HepG2 (cell line): ENCODE measurements at regions not wholly inside any gene's neighbourhood (a gene's known extent, or its start where the extent isn't known, plus 50 kb on each side); places are given as distances from the start of the nearest gene placed in this dataset.

ENCODE experiments used
- ATAC-seq: fragments of 200-7000 bp; cut with Tn5 transposase; 3 replicates; pipeline ENCODE4 v1.9.1; 2020; ENCODE audit warnings: mild to moderate bottlenecking, moderate library complexity
- BruUV-seq: library from RNA; stranded (reverse); fragments of 400-500 nt; replicated peaks from 2 replicates; lab custom pipeline; 2021; lab: Mats Ljungman, UMichigan
- CTCF ChIA-PET: fragments of 300-600 bp; formaldehyde crosslinking; extraction: SDS; loops from one replicate; lab custom pipeline; 2021; ENCODE audit warnings: low total read pairs, inconsistent platforms, low intra/inter-chr PET ratio; lab: Yijun Ruan, JAX
- POLR2A ChIA-PET: fragments of 350-600 bp; sonication (Branson Sonifier 250); formaldehyde crosslinking; loops from one replicate; lab custom pipeline; 2020; ENCODE audit warnings: antibody characterized with exemption, inconsistent platforms; lab: Yijun Ruan, JAX
- DNase-seq: peaks from one replicate; pipeline ENCODE4 v3.0.0-alpha.2; 2015; ENCODE audit warnings: low spot score
- FAIRE-seq: peaks from 3 replicates; lab custom pipeline; 2011; peaks lifted over from hg19 to GRCh38; lab: Jason Lieb, UNC
- H2AFZ ChIP-seq: one replicate; pipeline ENCODE4 v1.6.1; 2011; ENCODE audit warnings: low read length, inconsistent platforms
- H3K27ac ChIP-seq: fragments of 300-600 bp; 3 replicates; pipeline ENCODE4 v1.8.0; 2011; ENCODE audit warnings: mixed run types, mild to moderate bottlenecking, mixed read lengths, low read length, inconsistent platforms; ENCODE audit not compliant: insufficient read depth; ENCODE audit errors: extremely low read length
- H3K27me3 ChIP-seq, 2 experiments: fragments of 200-600 bp in 1 of 2; 2 replicates in 1 of 2; 3 replicates in 1 of 2; pipeline versions ENCODE4 v1.6.0 to v1.8.0; 2011; ENCODE audit warnings: low read length in 2 of 2, mild to moderate bottlenecking in 2 of 2, moderate library complexity in 2 of 2, inconsistent platforms in 1 of 2; ENCODE audit not compliant: insufficient read depth in 2 of 2, control insufficient read depth in 1 of 2
- H3K36me3 ChIP-seq, 2 experiments: fragments of 200-600 bp in 1 of 2; replicated peaks in 1 of 2; 2 replicates in 1 of 2; 3 replicates in 1 of 2; pipeline versions ENCODE4 v1.5.1 to v1.8.0; 2011; ENCODE audit warnings: low read length in 2 of 2, inconsistent platforms in 1 of 2; ENCODE audit not compliant: insufficient read depth in 2 of 2, control insufficient read depth in 1 of 2
- H3K4me1 ChIP-seq: 2 replicates; pipeline ENCODE4 v1.5.1; 2012; ENCODE audit warnings: low read length, inconsistent platforms; ENCODE audit not compliant: insufficient read depth
- H3K4me2 ChIP-seq: 2 replicates; pipeline ENCODE4 v1.6.0; 2011; ENCODE audit warnings: low read depth, low read length, inconsistent platforms
- H3K4me3 ChIP-seq, 3 experiments: fragments of 200-600 bp in 1 of 3; sonication (generic), shearing (Covaris generic) in 1 of 3; replicated peaks in 1 of 3; 2 replicates each; pipeline ENCODE4 v1.5.1; 2011 to 2016; ENCODE audit warnings: low read length in 3 of 3, inconsistent platforms in 2 of 3, low read depth in 2 of 3, mild to moderate bottlenecking in 2 of 3, control low read depth in 1 of 3, mixed read lengths in 1 of 3; ENCODE audit not compliant: insufficient read depth in 1 of 3
- H3K79me2 ChIP-seq: one replicate; pipeline ENCODE4 v1.6.1; 2011; ENCODE audit warnings: low read length, inconsistent platforms; ENCODE audit not compliant: insufficient read depth
- H3K9ac ChIP-seq: 2 replicates; pipeline ENCODE4 v1.6.0; 2011; ENCODE audit warnings: mild to moderate bottlenecking, low read depth, low read length, inconsistent platforms; ENCODE audit not compliant: insufficient read depth
- H3K9me3 ChIP-seq: 2 replicates; pipeline ENCODE4 v1.5.1; 2012; ENCODE audit warnings: mild to moderate bottlenecking, low read length
- H4K20me1 ChIP-seq: 2 replicates; pipeline ENCODE4 v1.6.0; 2011; ENCODE audit warnings: inconsistent platforms, mild to moderate bottlenecking, low read length, moderate library complexity; ENCODE audit not compliant: insufficient read depth
- AHR ChIP-seq: IDR thresholded peaks from 2 replicates; pipeline ENCODE4 v1.6.1; 2018; ENCODE audit warnings: missing genetic modification reagents, missing compliant biosample characterization
- CEBPB ChIP-seq: IDR thresholded peaks from 2 replicates; pipeline ENCODE4 v1.6.1; 2011; ENCODE audit warnings: low read depth, low read length, improper control_type of control experiment, borderline replicate concordance
- MED13 ChIP-seq: sonication (generic); formaldehyde crosslinking; IDR thresholded peaks from 2 replicates; pipeline ENCODE4 v1.5.0; 2020; ENCODE audit warnings: missing genetic modification reagents
- THAP11 ChIP-seq: IDR thresholded peaks from 2 replicates; pipeline ENCODE4 v1.6.1; 2016; ENCODE audit warnings: missing biosample characterization, missing genetic modification reagents
- ZNF326 ChIP-seq: sonication (generic); formaldehyde crosslinking; IDR thresholded peaks from 2 replicates; pipeline ENCODE4 v1.4.0; 2020; ENCODE audit warnings: missing genetic modification reagents, borderline replicate concordance
- ZNF563 ChIP-seq: sonication (generic); formaldehyde crosslinking; IDR thresholded peaks from 2 replicates; pipeline ENCODE4 v1.8.0; 2022; ENCODE audit warnings: mild to moderate bottlenecking, moderate library complexity, missing genetic modification reagents
- ZNF740 ChIP-seq: sonication (generic); formaldehyde crosslinking; IDR thresholded peaks from 2 replicates; pipeline ENCODE4 v1.4.0; 2020; ENCODE audit warnings: missing genetic modification reagents
- ZNF891 ChIP-seq: sonication (generic); formaldehyde crosslinking; IDR thresholded peaks from 2 replicates; pipeline ENCODE4 v1.5.0; 2020; ENCODE audit warnings: mild to moderate bottlenecking, missing genetic modification reagents
- WGBS: methylation state at CpG from one replicate; pipeline ENCODE4 v1.1.6; 2017; ENCODE audit warnings: low lambda C conversion rate; 5-methylcytosine and 5-hydroxymethylcytosine counted together
- in situ Hi-C: cut with HindIII; loops from 2 replicates; pipeline ENCODE4 v1.10.0; 2017; ENCODE audit warnings: low pct_unique_long_range_greater_than_20kb; ENCODE audit not compliant: extremely low pct_ligation_motif_present
- intact Hi-C: fragments of 100-400 bp; cut with micrococcal nuclease; formaldehyde crosslinking; loops from one replicate; pipeline ENCODE4 v1.10.0; 2022; ENCODE audit not compliant: unreplicated experiment

- no peak for TF ChIP-seq ZNF740 (CRISPR knock-in tag)
- TF ChIP-seq, all 625 proteins: peak for 0
These were observed 2100.7 kb downstream of the TP53TG3F start (continued) for GRCh38 chr16:35559911-35560636.

GRCh38 chr16:35560637-35560984, 2101.2 kb downstream of the TP53TG3F start:
- Histone ChIP-seq H3K9ac (no peak overlapping the region), H3K36me3 (no peaks in the 10 kb centered on the region), H3K79me2 (no peaks in the 10 kb centered on the region), H2AFZ (no peak overlapping the region), H3K4me2 (no peak overlapping the region), H3K27me3 (no peaks in the 10 kb centered on the region), H4K20me1 (no peaks in the 10 kb centered on the region), H3K9me3 (peaks cover 99% of the 10 kb centered on the region), H3K27ac (no peak overlapping the region), H3K4me3 (no peak overlapping the region), H3K4me1 (no peaks in the 10 kb centered on the region)
- ChIA-PET POLR2A (no interaction called here), CTCF (no interaction called here)
- no peak for ATAC-seq
- no peak for DNase-seq
- BruUV-seq = no TSS peak
- TF ChIP-seq ZNF326 (CRISPR knock-in tag) = no peak
- TF ChIP-seq MED13 (CRISPR knock-in tag) = no peak
- no peak for TF ChIP-seq ZNF891
- no peak for TF ChIP-seq ZNF563 (CRISPR knock-in tag)
- no peak for TF ChIP-seq AHR (CRISPR knock-in tag)
- in situ Hi-C loops = no loop called here
- 29% methylated on average over 5 of the region's 6 CpGs for WGBS
- FAIRE-seq = no peak
- intact Hi-C loops = no loop called here

- no peak overlapping the region for H3K4me3 ChIP-seq
- intact Hi-C loops (no loop called here), in situ Hi-C loops (no loop called here)
- ChIA-PET CTCF (no interaction called here), POLR2A (no interaction called here)
- no peak overlapping the region for H3K9ac ChIP-seq
- ATAC-seq = no peak
- no peaks in the 10 kb centered on the region for H3K79me2 ChIP-seq
- H3K9me3 ChIP-seq = peaks cover 99% of the 10 kb centered on the region
- TF ChIP-seq CEBPB (peak; percentile 75), THAP11 (CRISPR knock-in tag) (no peak)
- no TSS peak for BruUV-seq
- no peak overlapping the region for H3K4me2 ChIP-seq
- no peak overlapping the region for H2AFZ ChIP-seq
- no peaks in the 10 kb centered on the region for H4K20me1 ChIP-seq
- no peak for FAIRE-seq
- no peak for DNase-seq
- H3K4me1 ChIP-seq = no peaks in the 10 kb centered on the region
- no peak overlapping the region for H3K27ac ChIP-seq
- H3K36me3 ChIP-seq = no peaks in the 10 kb centered on the region
- no peaks in the 10 kb centered on the region for H3K27me3 ChIP-seq
These were observed 2101.9 kb downstream of the TP53TG3F start for GRCh38 chr16:35561346-35561745.
